ENCODE measurements at regions not wholly inside any gene's neighbourhood (a gene's known extent, or its start where the extent isn't known, plus 50 kb on each side); places are given as distances from the start of the nearest gene placed in this dataset.

- no peak for TF ChIP-seq TAF1 (IDR thresholded peaks at IDR 0.05; ENCODE audit: borderline replicate concordance, insufficient read depth, low read length)
- no peak for TF ChIP-seq POLR2AphosphoS5 (IDR thresholded peaks at IDR 0.05; ENCODE audit: low read depth, low read length)
- TF ChIP-seq REST (IDR thresholded peaks at IDR 0.05; ENCODE audit: insufficient read depth in 1 of 2, low read depth in 2 of 2, low read length in 2 of 2), result no peak
- TF ChIP-seq SIN3A (IDR thresholded peaks at IDR 0.05; ENCODE audit: borderline replicate concordance, insufficient read depth, low read length), result no peak
- no peak for TF ChIP-seq FOXP2 (optimal IDR thresholded peaks at IDR 0.05; ENCODE audit: borderline replicate concordance, extremely low read depth, extremely low read length, insufficient read depth)
Measured at GRCh38 chr9:74317235-74317634, 179.9 kb upstream of the RORB start.

Measured in PFSK-1 (cell line).